ENCODE measurements at regions not wholly inside any gene's neighbourhood (a gene's known extent, or its start where the extent isn't known, plus 50 kb on each side); places are given as distances from the start of the nearest gene placed in this dataset.

DNA sequence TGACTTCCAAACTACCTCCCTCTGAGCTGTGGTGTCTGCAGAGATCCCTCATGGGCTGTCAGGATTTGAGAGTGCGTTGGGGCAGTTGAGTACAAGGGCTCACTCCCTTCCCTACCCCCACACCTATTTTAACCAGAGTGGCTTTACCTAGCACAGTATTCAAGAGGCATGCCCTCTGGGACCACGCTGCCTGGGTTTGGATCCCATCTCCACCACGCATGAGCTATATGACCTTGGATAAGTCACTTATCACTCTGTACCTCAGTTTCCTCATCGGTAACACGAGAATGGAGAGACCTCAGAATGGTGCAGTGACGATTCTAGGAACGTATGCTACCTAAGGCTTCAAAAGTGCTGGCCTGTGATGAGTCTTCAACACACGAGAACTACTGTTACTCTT lies 147.3 kb upstream of the WNT4 start:
- no peak overlapping the region for H2AFZ ChIP-seq (ENCODE audit: low read length)
- no peaks in the 10 kb centered on the region for H3K9me2 ChIP-seq (ENCODE audit: low read depth, low read length)
- H3F3A ChIP-seq (ENCODE audit: insufficient read depth, low read length): no peaks in the 10 kb centered on the region
- no peaks in the 10 kb centered on the region for H3K36me3 ChIP-seq (ENCODE audit: insufficient read depth, low read length)
- no peaks in the 10 kb centered on the region for H4K20me1 ChIP-seq (ENCODE audit: insufficient read depth, low read length)
- no peaks in the 10 kb centered on the region for H3K27me3 ChIP-seq (ENCODE audit: insufficient read depth, low read length)
- no peak overlapping the region for H3K9ac ChIP-seq (ENCODE audit: low read length)
- H3K9me3 ChIP-seq (ENCODE audit: low read length): no peaks in the 10 kb centered on the region
- H3K4me2 ChIP-seq (ENCODE audit: low read length): no peak overlapping the region
- H3K79me2 ChIP-seq (ENCODE audit: insufficient read depth, low read length): no peaks in the 10 kb centered on the region
- no peaks in the 10 kb centered on the region for H3K4me1 ChIP-seq (ENCODE audit: insufficient read depth, low read length, severe bottlenecking)
- no peak overlapping the region for H3K27ac ChIP-seq (ENCODE audit: low read depth, low read length, poor library complexity, severe bottlenecking)
- no peak for TF ChIP-seq EZH2 (IDR thresholded peaks at IDR 0.05; ENCODE audit: borderline replicate concordance, low read length)
- TF ChIP-seq CTCF (IDR thresholded peaks at IDR 0.05; ENCODE audit: low read length): no peak
- no peak overlapping the region for H3K4me3 ChIP-seq (ENCODE audit: low read depth, low read length, poor library complexity, severe bottlenecking)

DNA sequence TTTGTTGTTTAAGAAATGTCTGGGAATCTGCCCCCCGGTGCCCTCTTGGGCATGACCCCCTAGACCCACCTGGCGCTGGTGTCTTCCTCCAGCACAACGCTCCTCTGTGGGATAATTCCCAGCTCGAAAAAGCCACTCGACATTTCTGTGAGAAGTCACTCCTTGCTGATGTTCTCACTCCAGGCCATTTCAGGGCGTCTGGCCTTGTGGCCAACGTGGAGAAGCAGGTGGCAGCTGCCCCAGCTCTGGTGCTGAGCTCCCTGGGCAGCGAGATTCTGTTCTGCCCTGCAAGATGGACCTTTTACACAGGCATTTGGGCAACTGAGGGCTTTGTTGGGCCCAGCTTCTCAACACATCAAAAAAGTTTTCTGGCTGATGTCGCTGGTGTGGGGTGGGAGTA lies 147.7 kb upstream of the WNT4 start:
- no peaks in the 10 kb centered on the region for H3F3A ChIP-seq (ENCODE audit: insufficient read depth, low read length)
- no peaks in the 10 kb centered on the region for H3K9me3 ChIP-seq (ENCODE audit: low read length)
- H3K36me3 ChIP-seq (ENCODE audit: insufficient read depth, low read length): no peaks in the 10 kb centered on the region
- H3K4me2 ChIP-seq (ENCODE audit: low read length): no peak overlapping the region
- no peaks in the 10 kb centered on the region for H3K9me2 ChIP-seq (ENCODE audit: low read depth, low read length)
- H3K27ac ChIP-seq (ENCODE audit: low read depth, low read length, poor library complexity, severe bottlenecking): no peak overlapping the region
- no peak overlapping the region for H3K4me3 ChIP-seq (ENCODE audit: low read depth, low read length, poor library complexity, severe bottlenecking)
- no peaks in the 10 kb centered on the region for H4K20me1 ChIP-seq (ENCODE audit: insufficient read depth, low read length)
- TF ChIP-seq CTCF (IDR thresholded peaks at IDR 0.05; ENCODE audit: low read length): no peak
- no peak for TF ChIP-seq EZH2 (IDR thresholded peaks at IDR 0.05; ENCODE audit: borderline replicate concordance, low read length)
- H3K27me3 ChIP-seq (ENCODE audit: insufficient read depth, low read length): no peaks in the 10 kb centered on the region
- H3K79me2 ChIP-seq (ENCODE audit: insufficient read depth, low read length): no peaks in the 10 kb centered on the region
- no peak overlapping the region for H3K9ac ChIP-seq (ENCODE audit: low read length)
- no peak overlapping the region for H2AFZ ChIP-seq (ENCODE audit: low read length)
- H3K4me1 ChIP-seq (ENCODE audit: insufficient read depth, low read length, severe bottlenecking): no peaks in the 10 kb centered on the region

GRCh38 chr1:22291057-22291456 lies 148.2 kb upstream of the WNT4 start:
- Histone ChIP-seq H4K20me1 (ENCODE audit: insufficient read depth, low read length) (no peaks in the 10 kb centered on the region), H3K4me2 (ENCODE audit: low read length) (no peak overlapping the region), H3K4me3 (ENCODE audit: low read depth, low read length, poor library complexity, severe bottlenecking) (no peak overlapping the region), H3K9me3 (ENCODE audit: low read length) (no peaks in the 10 kb centered on the region), H3K4me1 (ENCODE audit: insufficient read depth, low read length, severe bottlenecking) (no peaks in the 10 kb centered on the region), H3F3A (ENCODE audit: insufficient read depth, low read length) (no peaks in the 10 kb centered on the region), H3K27me3 (ENCODE audit: insufficient read depth, low read length) (no peaks in the 10 kb centered on the region; the same call in 1 of the 2 replicates), H3K36me3 (ENCODE audit: insufficient read depth, low read length) (no peaks in the 10 kb centered on the region), H3K9me2 (ENCODE audit: low read depth, low read length) (no peaks in the 10 kb centered on the region), H3K27ac (ENCODE audit: low read depth, low read length, poor library complexity, severe bottlenecking) (no peak overlapping the region), H2AFZ (ENCODE audit: low read length) (no peak overlapping the region), H3K9ac (ENCODE audit: low read length) (no peak overlapping the region), H3K79me2 (ENCODE audit: insufficient read depth, low read length) (no peaks in the 10 kb centered on the region)
- TF ChIP-seq CTCF (IDR thresholded peaks at IDR 0.05; ENCODE audit: low read length) (no peak), EZH2 (IDR thresholded peaks at IDR 0.05; ENCODE audit: borderline replicate concordance, low read length) (no peak)

All from OCI-LY1 (cell line).